Endothelial cell (in vitro differentiated cells): ENCODE measurements at regions not wholly inside any gene's neighbourhood (a gene's known extent, or its start where the extent isn't known, plus 50 kb on each side); places are given as distances from the start of the nearest gene placed in this dataset.

Source experiments
- DNase-seq: peaks from one replicate; pipeline ENCODE4 v3.0.0; 2021; ENCODE audit warnings: low spot score
- H3K27ac Mint-ChIP-seq: one replicate; pipeline ENCODE4 v1.8.0; 2021; ENCODE audit warnings: mixed read lengths, inconsistent platforms; ENCODE audit not compliant: unreplicated experiment
- H3K27me3 Mint-ChIP-seq: one replicate; pipeline ENCODE4 v1.8.0; 2021; ENCODE audit warnings: mild to moderate bottlenecking, moderate library complexity, mixed read lengths, inconsistent platforms; ENCODE audit not compliant: unreplicated experiment
- H3K36me3 Mint-ChIP-seq: one replicate; pipeline ENCODE4 v1.8.0; 2021; ENCODE audit warnings: mild to moderate bottlenecking, low read depth, mixed read lengths, inconsistent platforms; ENCODE audit not compliant: unreplicated experiment
- H3K4me1 Mint-ChIP-seq: one replicate; pipeline ENCODE4 v1.8.0; 2021; ENCODE audit warnings: mild to moderate bottlenecking, mixed read lengths, inconsistent platforms; ENCODE audit not compliant: unreplicated experiment
- H3K4me3 Mint-ChIP-seq: one replicate; pipeline ENCODE4 v1.8.0; 2021; ENCODE audit warnings: mild to moderate bottlenecking, mixed read lengths, inconsistent platforms; ENCODE audit not compliant: unreplicated experiment
- H3K9me3 Mint-ChIP-seq: one replicate; pipeline ENCODE4 v1.8.0; 2021; ENCODE audit warnings: mixed read lengths, inconsistent platforms; ENCODE audit not compliant: unreplicated experiment
- TF ChIP-seq, protein P1 (sequence below): fragments of 200-600 bp; sonication (generic); IDR thresholded peaks from one replicate; pipeline ENCODE4 v1.5.0; 2021; ENCODE audit warnings: antibody characterized with exemption; ENCODE audit not compliant: unreplicated experiment

DNA sequence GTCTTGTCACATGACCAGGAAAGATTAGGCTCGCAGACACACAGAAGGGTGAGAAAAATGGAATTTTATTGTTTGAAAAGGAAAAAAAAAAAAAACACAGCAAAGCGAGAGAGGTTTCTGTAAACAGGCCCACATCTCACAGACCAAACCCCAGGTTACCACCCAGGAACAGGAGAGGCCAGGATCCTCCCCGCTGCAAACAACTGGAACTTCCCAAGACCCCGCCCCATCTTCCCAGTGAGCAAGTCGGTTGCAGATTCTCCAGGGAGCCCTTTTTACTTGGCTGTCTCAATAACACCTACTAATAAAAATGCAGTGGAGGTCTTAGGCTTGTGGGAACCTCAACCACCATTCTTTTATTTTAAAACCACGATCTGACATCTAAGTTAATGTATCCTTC is 84.7 kb upstream of the ETS2 start:
- Mint-ChIP-seq H3K27me3 (peaks cover 2% of the 10 kb centered on the region), H3K4me1 (no peaks in the 10 kb centered on the region), H3K36me3 (peaks cover 5% of the 10 kb centered on the region), H3K9me3 (no peaks in the 10 kb centered on the region), H3K27ac (no peak overlapping the region), H3K4me3 (no peak overlapping the region)
- no peak for DNase-seq
- TF ChIP-seq, protein P1, sequence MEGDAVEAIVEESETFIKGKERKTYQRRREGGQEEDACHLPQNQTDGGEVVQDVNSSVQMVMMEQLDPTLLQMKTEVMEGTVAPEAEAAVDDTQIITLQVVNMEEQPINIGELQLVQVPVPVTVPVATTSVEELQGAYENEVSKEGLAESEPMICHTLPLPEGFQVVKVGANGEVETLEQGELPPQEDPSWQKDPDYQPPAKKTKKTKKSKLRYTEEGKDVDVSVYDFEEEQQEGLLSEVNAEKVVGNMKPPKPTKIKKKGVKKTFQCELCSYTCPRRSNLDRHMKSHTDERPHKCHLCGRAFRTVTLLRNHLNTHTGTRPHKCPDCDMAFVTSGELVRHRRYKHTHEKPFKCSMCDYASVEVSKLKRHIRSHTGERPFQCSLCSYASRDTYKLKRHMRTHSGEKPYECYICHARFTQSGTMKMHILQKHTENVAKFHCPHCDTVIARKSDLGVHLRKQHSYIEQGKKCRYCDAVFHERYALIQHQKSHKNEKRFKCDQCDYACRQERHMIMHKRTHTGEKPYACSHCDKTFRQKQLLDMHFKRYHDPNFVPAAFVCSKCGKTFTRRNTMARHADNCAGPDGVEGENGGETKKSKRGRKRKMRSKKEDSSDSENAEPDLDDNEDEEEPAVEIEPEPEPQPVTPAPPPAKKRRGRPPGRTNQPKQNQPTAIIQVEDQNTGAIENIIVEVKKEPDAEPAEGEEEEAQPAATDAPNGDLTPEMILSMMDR, result no peak

DNA sequence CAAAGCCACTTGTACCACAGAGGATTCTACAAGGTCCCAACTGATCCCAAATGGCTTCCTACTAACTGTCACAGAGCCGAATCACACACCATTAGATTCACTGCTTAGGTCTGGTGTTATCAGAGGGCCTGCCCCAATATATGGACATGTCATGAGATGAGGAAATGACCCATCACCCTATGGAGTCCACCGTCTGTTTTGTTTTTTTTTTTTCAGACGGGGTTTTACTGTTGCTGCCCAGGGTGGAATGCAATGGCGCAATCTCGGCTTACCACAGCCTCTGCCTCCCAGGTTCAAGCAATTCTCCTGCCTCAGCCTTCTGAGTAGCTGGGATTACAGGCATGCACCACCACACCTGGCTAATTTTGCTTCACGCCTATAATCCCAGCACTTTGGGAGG is 83.8 kb upstream of the ETS2 start:
- no peak for DNase-seq
- H3K4me1 Mint-ChIP-seq, result no peaks in the 10 kb centered on the region
- H3K9me3 Mint-ChIP-seq, result no peaks in the 10 kb centered on the region
- TF ChIP-seq, protein P1, result no peak
- H3K36me3 Mint-ChIP-seq, result peaks cover 5% of the 10 kb centered on the region
- H3K27ac Mint-ChIP-seq, result no peak overlapping the region
- peaks cover under 1% of the 10 kb centered on the region for H3K27me3 Mint-ChIP-seq
- H3K4me3 Mint-ChIP-seq, result no peak overlapping the region

DNA sequence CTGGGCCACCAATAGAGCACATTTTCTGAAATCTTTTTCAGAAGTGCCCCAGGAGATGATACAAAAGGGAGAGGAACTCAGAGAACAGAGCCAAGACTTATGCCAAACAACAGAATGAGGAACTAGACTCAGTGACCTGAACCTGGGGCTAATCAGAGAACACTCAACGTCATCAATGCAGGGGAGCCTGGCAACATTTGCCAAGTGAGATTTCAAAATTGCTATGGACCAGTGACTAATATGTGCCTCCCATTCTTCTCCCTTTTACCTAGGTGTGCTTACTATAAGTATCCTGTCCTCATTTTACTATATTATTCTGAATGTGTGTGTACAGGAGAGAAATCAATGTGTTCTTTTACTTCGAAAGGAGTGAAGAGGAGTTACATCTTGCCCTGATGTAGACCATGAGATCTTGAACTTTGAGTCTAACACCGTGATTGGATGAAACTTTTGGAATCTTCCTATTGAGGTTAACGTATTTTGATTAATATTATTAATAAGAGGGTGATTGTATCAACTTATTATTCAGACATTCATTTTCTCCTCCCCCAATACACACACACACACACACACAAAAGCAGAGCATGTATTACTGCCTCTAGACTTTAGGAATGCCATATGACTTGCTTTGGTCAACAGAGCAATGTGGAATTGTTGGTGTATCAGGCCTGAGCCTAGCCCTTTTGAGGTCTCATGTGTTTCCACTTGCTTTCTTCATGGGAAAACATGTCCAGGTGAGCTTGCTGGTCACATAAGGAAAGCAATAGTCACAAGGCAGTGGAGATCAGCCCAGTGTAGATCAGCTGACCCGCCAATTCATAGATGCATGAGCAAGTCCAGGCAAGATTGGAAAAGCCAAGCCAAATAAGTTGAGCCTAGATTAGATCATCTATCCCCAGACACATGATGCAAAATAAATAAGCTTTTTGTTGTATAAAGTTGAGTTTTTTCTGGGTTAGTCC is 80.3 kb upstream of the ETS2 start:
- Mint-ChIP-seq H3K36me3 (peaks cover 5% of the 10 kb centered on the region), H3K4me3 (no peak overlapping the region), H3K4me1 (no peaks in the 10 kb centered on the region), H3K27ac (no peak overlapping the region), H3K27me3 (peaks cover 2% of the 10 kb centered on the region), H3K9me3 (no peaks in the 10 kb centered on the region)
- TF ChIP-seq, protein P1, result no peak
- DNase-seq, result no peak

DNA sequence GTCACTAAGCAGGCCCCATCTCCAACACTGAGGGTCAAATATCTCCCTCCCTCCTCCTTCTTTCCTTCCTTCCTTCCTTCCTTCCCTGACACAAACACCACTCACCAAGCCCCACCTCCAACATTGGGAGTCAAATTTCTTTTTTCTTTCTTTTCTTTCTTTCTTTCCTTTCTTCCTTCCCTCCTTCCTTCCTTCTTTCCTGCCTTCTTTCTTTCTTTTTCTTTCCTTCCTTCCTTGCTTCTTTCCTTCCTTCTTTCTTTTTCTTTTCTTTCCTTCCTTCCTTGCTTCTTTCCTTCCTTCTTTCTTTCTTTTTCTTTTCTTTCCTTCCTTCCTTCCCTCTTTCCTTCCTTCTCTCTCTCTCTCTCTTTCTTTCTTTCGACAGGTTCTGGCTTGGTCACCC is 79.2 kb upstream of the ETS2 start:
- Mint-ChIP-seq H3K4me3 (no peak overlapping the region), H3K9me3 (no peaks in the 10 kb centered on the region), H3K4me1 (no peaks in the 10 kb centered on the region), H3K36me3 (peaks cover 5% of the 10 kb centered on the region), H3K27me3 (peaks cover 2% of the 10 kb centered on the region), H3K27ac (no peak overlapping the region)
- no peak for DNase-seq
- TF ChIP-seq, protein P1, result no peak

DNA sequence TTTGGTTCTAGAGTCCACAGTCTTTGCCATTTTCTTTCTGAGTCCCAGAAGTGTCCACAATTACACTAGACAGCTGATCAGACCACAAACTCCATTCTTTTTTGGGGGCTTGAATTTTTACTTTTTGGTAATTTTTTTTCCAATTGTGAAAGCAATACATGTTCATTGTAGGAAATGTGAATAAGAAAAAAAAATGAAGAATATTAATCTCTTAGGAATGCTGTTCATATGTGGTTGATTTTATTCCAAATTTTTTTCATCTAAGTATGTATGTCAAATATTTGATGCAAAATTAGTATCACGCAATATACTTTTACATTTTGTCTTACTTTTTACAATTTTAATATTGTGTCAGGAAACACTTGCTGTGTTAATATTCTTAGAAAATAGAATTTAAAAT is 76.4 kb upstream of the ETS2 start:
- TF ChIP-seq, protein P1, result no peak
- no peak overlapping the region for H3K4me3 Mint-ChIP-seq

More for the DNA sequence above, 76.4 kb upstream of the ETS2 start:
- Mint-ChIP-seq H3K27me3 (peaks cover 2% of the 10 kb centered on the region), H3K4me1 (peaks cover 5% of the 10 kb centered on the region), H3K9me3 (no peaks in the 10 kb centered on the region), H3K27ac (no peak overlapping the region), H3K36me3 (peaks cover 4% of the 10 kb centered on the region)
- no peak for DNase-seq
